Endothelial cell of umbilical vein (primary cell): ENCODE measurements at regions not wholly inside any gene's neighbourhood (a gene's known extent, or its start where the extent isn't known, plus 50 kb on each side); places are given as distances from the start of the nearest gene placed in this dataset.

ENCODE experiments used
- BruUV-seq: library from RNA; stranded (reverse); fragments of 400-500 nt; replicated peaks from 2 replicates; lab custom pipeline; 2021; lab: Mats Ljungman, UMichigan
- CTCF ChIA-PET: fragments of 300-600, 350-600 bp; sonication (Branson Sonifier 250); formaldehyde crosslinking; loops from one replicate; lab custom pipeline; 2021; ENCODE audit warnings: antibody characterized with exemption, inconsistent platforms; lab: Charles Lee
- POLR2A ChIA-PET: fragments of 300-600, 350-600 bp; sonication (Branson Sonifier 250); formaldehyde crosslinking; loops from one replicate; lab custom pipeline; 2021; ENCODE audit warnings: antibody characterized with exemption, inconsistent platforms; lab: Charles Lee
- DNase-seq: peaks from one replicate; pipeline ENCODE4 v3.0.0-alpha.2; 2011; ENCODE audit warnings: low read depth, low spot score
- FAIRE-seq: peaks from 2 replicates; lab custom pipeline; 2011; peaks lifted over from hg19 to GRCh38; lab: Jason Lieb, UNC
- H2AFZ ChIP-seq: 2 replicates; pipeline ENCODE4 v1.6.0; 2012; ENCODE audit warnings: low read depth, low read length, control low read depth, inconsistent platforms
- H3K27ac ChIP-seq: 2 replicates; pipeline ENCODE4 v1.5.1; 2011; ENCODE audit warnings: low read depth, mild to moderate bottlenecking, control low read depth, low read length, moderate library complexity; ENCODE audit not compliant: insufficient read depth
- H3K27me3 ChIP-seq, 2 experiments: 2 replicates each; pipeline versions ENCODE4 v1.6.0 to v1.6.1; 2011; ENCODE audit warnings: low read length in 2 of 2, mixed read lengths in 1 of 2; ENCODE audit not compliant: control insufficient read depth in 2 of 2, insufficient read depth in 2 of 2
- H3K36me3 ChIP-seq, 2 experiments: 2 replicates in 1 of 2; 3 replicates in 1 of 2; pipeline ENCODE4 v1.5.1; 2011; ENCODE audit warnings: low read length in 2 of 2, mild to moderate bottlenecking in 1 of 2, moderate library complexity in 1 of 2; ENCODE audit not compliant: control insufficient read depth in 2 of 2, insufficient read depth in 2 of 2; ENCODE audit errors: extremely low read depth in 1 of 2
- H3K4me1 ChIP-seq: 3 replicates; pipeline ENCODE4 v1.5.1; 2011; ENCODE audit warnings: mild to moderate bottlenecking, low read length; ENCODE audit not compliant: control insufficient read depth, insufficient read depth; ENCODE audit errors: extremely low read depth
- H3K4me2 ChIP-seq: 2 replicates; pipeline ENCODE4 v1.6.1; 2011; ENCODE audit warnings: low read length, control low read depth, mixed read lengths; ENCODE audit not compliant: insufficient read depth
- H3K4me3 ChIP-seq, 3 experiments: fragments of 200-600 bp in 1 of 3; sonication (generic), shearing (Covaris generic) in 1 of 3; replicated peaks in 1 of 3; 2 replicates each; pipeline ENCODE4 v1.5.1; 2011 to 2016; ENCODE audit warnings: control low read depth in 3 of 3, low read length in 3 of 3, mild to moderate bottlenecking in 2 of 3, inconsistent platforms in 1 of 3, low read depth in 1 of 3, moderate library complexity in 1 of 3; ENCODE audit not compliant: insufficient read depth in 1 of 3
- H3K79me2 ChIP-seq: 2 replicates; pipeline ENCODE4 v1.6.0; 2012; ENCODE audit warnings: low read length, inconsistent platforms; ENCODE audit not compliant: control insufficient read depth, insufficient read depth
- H3K9ac ChIP-seq: replicated peaks from 2 replicates; pipeline ENCODE3; 2011; ENCODE audit warnings: low read length, control low read depth; ENCODE audit not compliant: insufficient read depth; ENCODE audit errors: extremely low read depth
- H3K9me1 ChIP-seq: replicated peaks from 3 replicates; pipeline ENCODE4 v1.6.0; 2011; ENCODE audit warnings: mild to moderate bottlenecking, low read length; ENCODE audit not compliant: control insufficient read depth, insufficient read depth; ENCODE audit errors: extremely low read depth
- H3K9me3 ChIP-seq: replicated peaks from 2 replicates; pipeline ENCODE4 v1.5.1; 2012; ENCODE audit warnings: low read length, inconsistent platforms; ENCODE audit not compliant: control insufficient read depth, insufficient read depth
- H4K20me1 ChIP-seq: replicated peaks from 2 replicates; pipeline ENCODE3; 2011; ENCODE audit warnings: mild to moderate bottlenecking, low read length; ENCODE audit not compliant: control insufficient read depth, insufficient read depth; ENCODE audit errors: extremely low read depth
- FOS ChIP-seq: IDR thresholded peaks from 2 replicates; pipeline ENCODE4 v1.6.1; 2011; ENCODE audit warnings: mild to moderate bottlenecking, low read length, moderate library complexity, borderline replicate concordance; ENCODE audit not compliant: insufficient read depth
- GATA2 ChIP-seq: IDR thresholded peaks from 2 replicates; pipeline ENCODE4 v1.7.0; 2011; ENCODE audit warnings: low read depth, mild to moderate bottlenecking, moderate library complexity, mixed read lengths, low read length; ENCODE audit not compliant: insufficient read length, insufficient read depth
- JUN ChIP-seq: IDR thresholded peaks from 2 replicates; pipeline ENCODE4 v1.6.1; 2011; ENCODE audit warnings: borderline replicate concordance, low read depth; ENCODE audit not compliant: insufficient read length, insufficient read depth
- MYC ChIP-seq: IDR thresholded peaks from one replicate; pipeline ENCODE4 v1.6.1; 2011; ENCODE audit warnings: mild to moderate bottlenecking, low read depth, low read length
- POLR2A ChIP-seq: IDR thresholded peaks from 2 replicates; pipeline ENCODE4 v1.6.1; 2012; ENCODE audit warnings: low read depth, mild to moderate bottlenecking, control low read depth, low read length
- dilution Hi-C: fragments of 300-500 bp; cut with MboI; formaldehyde crosslinking; loops from one replicate; pipeline ENCODE4 v1.15.0; 2019; ENCODE audit warnings: low sequenced_read_pairs; ENCODE audit not compliant: extremely low pct_ligation_motif_present
- intact Hi-C: fragments of 100-400 bp; cut with micrococcal nuclease; formaldehyde crosslinking; loops from one replicate; pipeline ENCODE4 v1.10.0; 2022
- TF ChIP-seq, protein P1 (sequence below), 2 donors: IDR thresholded peaks; 1 replicate in 1 of 2; 2 replicates in 1 of 2; pipeline ENCODE4 v1.5.1; 2011; ENCODE audit warnings: low read length in 2 of 2, mild to moderate bottlenecking in 2 of 2, moderate library complexity in 2 of 2, control low read depth in 1 of 2, inconsistent platforms in 1 of 2, low read depth in 1 of 2; ENCODE audit not compliant: insufficient read depth in 1 of 2; ENCODE audit errors: extremely low read depth in 1 of 2
- TF ChIP-seq, protein P2 (sequence below): IDR thresholded peaks from 2 replicates; pipeline ENCODE4 v1.6.1; 2011; ENCODE audit not compliant: insufficient read depth, insufficient read length

DNA sequence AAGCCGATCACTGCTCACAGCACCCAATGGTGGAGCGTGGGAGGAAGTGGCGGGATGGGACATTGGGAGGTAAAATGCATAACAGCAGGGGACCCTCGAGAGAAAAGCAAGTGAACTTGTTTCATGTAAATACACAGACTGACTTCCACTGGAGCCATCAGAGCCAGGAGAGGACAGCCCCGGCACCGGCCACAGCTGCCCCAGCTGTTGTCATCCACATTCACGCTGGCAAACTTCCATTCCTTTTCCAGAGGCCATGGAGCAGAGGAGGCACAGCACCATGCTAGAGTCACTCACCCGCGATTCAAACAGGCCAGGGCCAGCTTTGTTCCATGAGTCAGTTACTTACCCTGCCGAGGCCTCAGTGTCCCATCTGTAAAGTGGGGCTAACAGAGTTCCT lies 610.9 kb upstream of the SALL3 start:
- TF ChIP-seq, protein P1, sequence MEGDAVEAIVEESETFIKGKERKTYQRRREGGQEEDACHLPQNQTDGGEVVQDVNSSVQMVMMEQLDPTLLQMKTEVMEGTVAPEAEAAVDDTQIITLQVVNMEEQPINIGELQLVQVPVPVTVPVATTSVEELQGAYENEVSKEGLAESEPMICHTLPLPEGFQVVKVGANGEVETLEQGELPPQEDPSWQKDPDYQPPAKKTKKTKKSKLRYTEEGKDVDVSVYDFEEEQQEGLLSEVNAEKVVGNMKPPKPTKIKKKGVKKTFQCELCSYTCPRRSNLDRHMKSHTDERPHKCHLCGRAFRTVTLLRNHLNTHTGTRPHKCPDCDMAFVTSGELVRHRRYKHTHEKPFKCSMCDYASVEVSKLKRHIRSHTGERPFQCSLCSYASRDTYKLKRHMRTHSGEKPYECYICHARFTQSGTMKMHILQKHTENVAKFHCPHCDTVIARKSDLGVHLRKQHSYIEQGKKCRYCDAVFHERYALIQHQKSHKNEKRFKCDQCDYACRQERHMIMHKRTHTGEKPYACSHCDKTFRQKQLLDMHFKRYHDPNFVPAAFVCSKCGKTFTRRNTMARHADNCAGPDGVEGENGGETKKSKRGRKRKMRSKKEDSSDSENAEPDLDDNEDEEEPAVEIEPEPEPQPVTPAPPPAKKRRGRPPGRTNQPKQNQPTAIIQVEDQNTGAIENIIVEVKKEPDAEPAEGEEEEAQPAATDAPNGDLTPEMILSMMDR (IDR thresholded peaks at IDR 0.05; ENCODE audit: extremely low read depth in 1 of 2, insufficient read depth in 1 of 2, low read depth in 1 of 2, low read length in 2 of 2), result no peak
- TF ChIP-seq, protein P2, sequence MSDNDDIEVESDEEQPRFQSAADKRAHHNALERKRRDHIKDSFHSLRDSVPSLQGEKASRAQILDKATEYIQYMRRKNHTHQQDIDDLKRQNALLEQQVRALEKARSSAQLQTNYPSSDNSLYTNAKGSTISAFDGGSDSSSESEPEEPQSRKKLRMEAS, result no peak
- TF ChIP-seq MYC (no peak), POLR2A (no peak), GATA2 (no peak), FOS (no peak), JUN (no peak)
- Histone ChIP-seq H3K9ac (no peak overlapping the region), H3K9me1 (no peaks in the 10 kb centered on the region), H3K79me2 (no peaks in the 10 kb centered on the region), H3K27me3 (no peaks in the 10 kb centered on the region), H3K4me2 (no peak overlapping the region), H3K36me3 (no peaks in the 10 kb centered on the region), H3K9me3 (peaks cover 6% of the 10 kb centered on the region), H3K4me1 (no peaks in the 10 kb centered on the region), H4K20me1 (no peaks in the 10 kb centered on the region), H3K27ac (no peak overlapping the region), H2AFZ (no peak overlapping the region), H3K4me3 (no peak overlapping the region)
- CTCF ChIA-PET, result no interaction called here
- BruUV-seq, result no TSS peak
- dilution Hi-C loops, result no loop called here
- DNase-seq, result no peak
- intact Hi-C loops, result no loop called here
- no peak for FAIRE-seq
- POLR2A ChIA-PET, result no interaction called here
